ENCODE measurements at regions not wholly inside any gene's neighbourhood (a gene's known extent, or its start where the extent isn't known, plus 50 kb on each side); places are given as distances from the start of the nearest gene placed in this dataset.
"Not testable (repeated sequence)": the region's sequence is repeated elsewhere in the genome, so short reads cannot be mapped to it uniquely, and the experiment has no call there.

GRCh38 chr12:87202189-87202588, 827.0 kb downstream of the C12orf50 start:
- H3K27ac Mint-ChIP-seq (ENCODE audit: unreplicated experiment): no peak overlapping the region
- H3K4me1 Mint-ChIP-seq (ENCODE audit: unreplicated experiment): no peaks in the 10 kb centered on the region
- DNase-seq (ENCODE audit: low spot score): no peak
- no peak for TF ChIP-seq CTCF (IDR thresholded peaks at IDR 0.05; ENCODE audit: unreplicated experiment)
- no peaks in the 10 kb centered on the region for H3K9me3 Mint-ChIP-seq (ENCODE audit: unreplicated experiment)
- no peaks in the 10 kb centered on the region for H3K27me3 Mint-ChIP-seq (ENCODE audit: unreplicated experiment)
- H3K36me3 Mint-ChIP-seq (ENCODE audit: low read depth, unreplicated experiment): no peaks in the 10 kb centered on the region
- no peak overlapping the region for H3K4me3 Mint-ChIP-seq (ENCODE audit: unreplicated experiment)

- Mint-ChIP-seq H3K36me3 (ENCODE audit: low read depth, unreplicated experiment) (no peaks in the 10 kb centered on the region), H3K27ac (ENCODE audit: unreplicated experiment) (no peak overlapping the region), H3K4me3 (ENCODE audit: unreplicated experiment) (no peak overlapping the region), H3K9me3 (ENCODE audit: unreplicated experiment) (no peaks in the 10 kb centered on the region), H3K4me1 (ENCODE audit: unreplicated experiment) (no peaks in the 10 kb centered on the region), H3K27me3 (ENCODE audit: unreplicated experiment) (no peaks in the 10 kb centered on the region)
- TF ChIP-seq CTCF (IDR thresholded peaks at IDR 0.05; ENCODE audit: unreplicated experiment): no peak
- no peak for DNase-seq (ENCODE audit: low spot score)
Measured at GRCh38 chr12:87201598-87201997, 827.6 kb downstream of the C12orf50 start.

- Mint-ChIP-seq H3K36me3 (ENCODE audit: low read depth, unreplicated experiment) (no peaks in the 10 kb centered on the region), H3K9me3 (ENCODE audit: unreplicated experiment) (no peaks in the 10 kb centered on the region), H3K27ac (ENCODE audit: unreplicated experiment) (no peak overlapping the region), H3K27me3 (ENCODE audit: unreplicated experiment) (no peaks in the 10 kb centered on the region), H3K4me1 (ENCODE audit: unreplicated experiment) (no peaks in the 10 kb centered on the region), H3K4me3 (ENCODE audit: unreplicated experiment) (no peak overlapping the region)
- TF ChIP-seq CTCF (IDR thresholded peaks at IDR 0.05; ENCODE audit: unreplicated experiment): no peak
- DNase-seq (ENCODE audit: low spot score): no peak
Measured at GRCh38 chr12:87200289-87200979, 828.8 kb downstream of the C12orf50 start.

- Mint-ChIP-seq H3K27ac (ENCODE audit: unreplicated experiment) (no peak overlapping the region), H3K4me3 (ENCODE audit: unreplicated experiment) (no peak overlapping the region), H3K27me3 (ENCODE audit: unreplicated experiment) (no peaks in the 10 kb centered on the region), H3K9me3 (ENCODE audit: unreplicated experiment) (no peaks in the 10 kb centered on the region), H3K36me3 (ENCODE audit: low read depth, unreplicated experiment) (no peaks in the 10 kb centered on the region), H3K4me1 (ENCODE audit: unreplicated experiment) (no peaks in the 10 kb centered on the region)
- no peak for TF ChIP-seq CTCF (IDR thresholded peaks at IDR 0.05; ENCODE audit: unreplicated experiment)
- DNase-seq (ENCODE audit: low spot score): no peak
Measured at GRCh38 chr12:87198181-87198580, 831.0 kb downstream of the C12orf50 start.

GRCh38 chr12:87196321-87196720, 832.9 kb downstream of the C12orf50 start:
- DNase-seq (ENCODE audit: low spot score): no peak
- H3K4me1 Mint-ChIP-seq (ENCODE audit: unreplicated experiment): no peaks in the 10 kb centered on the region

GRCh38 chr12:87194389-87194788, 834.8 kb downstream of the C12orf50 start:
- not testable (repeated sequence) for H3K27ac Mint-ChIP-seq (ENCODE audit: unreplicated experiment); H3K4me1 Mint-ChIP-seq (ENCODE audit: unreplicated experiment); H3K9me3 Mint-ChIP-seq (ENCODE audit: unreplicated experiment); H3K36me3 Mint-ChIP-seq (ENCODE audit: low read depth, unreplicated experiment); H3K4me3 Mint-ChIP-seq (ENCODE audit: unreplicated experiment); DNase-seq (ENCODE audit: low spot score); H3K27me3 Mint-ChIP-seq (ENCODE audit: unreplicated experiment)

More at GRCh38 chr12:87196321-87196720, 832.9 kb downstream of the C12orf50 start:
- Mint-ChIP-seq H3K4me3 (ENCODE audit: unreplicated experiment) (no peak overlapping the region), H3K27ac (ENCODE audit: unreplicated experiment) (no peak overlapping the region), H3K27me3 (ENCODE audit: unreplicated experiment) (no peaks in the 10 kb centered on the region), H3K9me3 (ENCODE audit: unreplicated experiment) (no peaks in the 10 kb centered on the region), H3K36me3 (ENCODE audit: low read depth, unreplicated experiment) (no peaks in the 10 kb centered on the region)
- TF ChIP-seq CTCF (IDR thresholded peaks at IDR 0.05; ENCODE audit: unreplicated experiment): no peak
